Liver (tissue), 3 donors: ENCODE measurements at regions not wholly inside any gene's neighbourhood (a gene's known extent, or its start where the extent isn't known, plus 50 kb on each side); places are given as distances from the start of the nearest gene placed in this dataset.

ENCODE experiments used
- TF ChIP-seq, protein P1 (sequence below): IDR thresholded peaks from 2 replicates; pipeline ENCODE4 v1.6.1; 2016; ENCODE audit warnings: antibody characterized with exemption
- TF ChIP-seq, protein P2 (sequence below): fragments of 150-350 bp; IDR thresholded peaks from 2 replicates; pipeline ENCODE4 v1.5.1; 2017; ENCODE audit warnings: improper control_type of control experiment, low read depth, low read length; ENCODE audit not compliant: missing input control
- donor health status: healthy.
- donor health status: healthy.

DNA sequence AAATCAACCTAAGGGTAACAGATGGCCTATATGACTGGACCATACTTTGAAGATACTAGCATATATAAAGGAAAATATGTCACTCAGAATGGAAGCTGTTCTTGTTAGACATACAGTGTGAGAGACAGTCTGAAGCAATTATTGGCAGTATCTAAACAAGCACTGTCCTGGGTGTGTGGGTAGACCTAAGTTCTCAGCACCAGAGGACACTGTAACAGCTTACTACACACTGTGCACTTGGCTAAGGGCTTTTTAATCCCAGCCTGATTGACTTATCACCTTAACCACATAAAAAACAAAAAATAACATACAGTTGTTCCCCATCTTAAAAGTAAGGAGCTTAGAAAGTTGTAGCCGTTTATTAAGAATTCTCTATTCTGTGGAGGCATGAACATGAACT, 1066.1 kb upstream of the FANCL start:
- TF ChIP-seq, protein P1, sequence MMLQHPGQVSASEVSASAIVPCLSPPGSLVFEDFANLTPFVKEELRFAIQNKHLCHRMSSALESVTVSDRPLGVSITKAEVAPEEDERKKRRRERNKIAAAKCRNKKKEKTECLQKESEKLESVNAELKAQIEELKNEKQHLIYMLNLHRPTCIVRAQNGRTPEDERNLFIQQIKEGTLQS = no peak
- TF ChIP-seq, protein P2, sequence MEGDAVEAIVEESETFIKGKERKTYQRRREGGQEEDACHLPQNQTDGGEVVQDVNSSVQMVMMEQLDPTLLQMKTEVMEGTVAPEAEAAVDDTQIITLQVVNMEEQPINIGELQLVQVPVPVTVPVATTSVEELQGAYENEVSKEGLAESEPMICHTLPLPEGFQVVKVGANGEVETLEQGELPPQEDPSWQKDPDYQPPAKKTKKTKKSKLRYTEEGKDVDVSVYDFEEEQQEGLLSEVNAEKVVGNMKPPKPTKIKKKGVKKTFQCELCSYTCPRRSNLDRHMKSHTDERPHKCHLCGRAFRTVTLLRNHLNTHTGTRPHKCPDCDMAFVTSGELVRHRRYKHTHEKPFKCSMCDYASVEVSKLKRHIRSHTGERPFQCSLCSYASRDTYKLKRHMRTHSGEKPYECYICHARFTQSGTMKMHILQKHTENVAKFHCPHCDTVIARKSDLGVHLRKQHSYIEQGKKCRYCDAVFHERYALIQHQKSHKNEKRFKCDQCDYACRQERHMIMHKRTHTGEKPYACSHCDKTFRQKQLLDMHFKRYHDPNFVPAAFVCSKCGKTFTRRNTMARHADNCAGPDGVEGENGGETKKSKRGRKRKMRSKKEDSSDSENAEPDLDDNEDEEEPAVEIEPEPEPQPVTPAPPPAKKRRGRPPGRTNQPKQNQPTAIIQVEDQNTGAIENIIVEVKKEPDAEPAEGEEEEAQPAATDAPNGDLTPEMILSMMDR = no peak
